ENCODE measurements at regions not wholly inside any gene's neighbourhood (a gene's known extent, or its start where the extent isn't known, plus 50 kb on each side); places are given as distances from the start of the nearest gene placed in this dataset.

GRCh38 chr10:4035599-4035945, 250.6 kb upstream of the KLF6 start:
- TF ChIP-seq CTCF (IDR thresholded peaks at IDR 0.05; ENCODE audit: insufficient read depth, low read length) (no peak), SPI1 (IDR thresholded peaks at IDR 0.05; ENCODE audit: borderline replicate concordance, low read depth) (no peak)
